HG03135 (cell line): ENCODE measurements at regions not wholly inside any gene's neighbourhood (a gene's known extent, or its start where the extent isn't known, plus 50 kb on each side); places are given as distances from the start of the nearest gene placed in this dataset.

ENCODE experiments used
- ATAC-seq: cut with Tn5 transposase; IDR thresholded peaks from one replicate; pipeline ENCODE4 v1.9.1; 2021; ENCODE audit warnings: mild to moderate bottlenecking, moderate library complexity; ENCODE audit not compliant: unreplicated experiment

DNA sequence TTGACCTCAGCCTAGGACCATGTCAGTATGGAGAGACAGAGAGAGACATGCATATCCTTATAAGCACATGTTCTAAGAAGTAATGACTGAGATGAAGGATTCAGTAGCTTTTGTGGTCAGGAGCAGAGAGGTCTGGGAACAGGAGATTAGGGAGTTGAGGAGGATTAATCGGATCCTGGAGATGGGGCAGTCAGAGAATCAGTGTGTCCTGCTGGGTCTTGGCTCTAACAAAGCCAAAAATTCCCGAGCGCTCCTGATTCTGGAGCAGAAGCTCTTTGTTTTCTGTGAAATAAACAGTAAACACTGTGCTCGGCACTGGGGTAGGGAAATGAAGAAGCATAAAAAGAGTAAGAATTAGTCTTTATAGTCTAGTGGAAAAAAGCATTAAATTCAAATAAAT, 520.0 kb upstream of the CLINT1 start:
- no peak for ATAC-seq

DNA sequence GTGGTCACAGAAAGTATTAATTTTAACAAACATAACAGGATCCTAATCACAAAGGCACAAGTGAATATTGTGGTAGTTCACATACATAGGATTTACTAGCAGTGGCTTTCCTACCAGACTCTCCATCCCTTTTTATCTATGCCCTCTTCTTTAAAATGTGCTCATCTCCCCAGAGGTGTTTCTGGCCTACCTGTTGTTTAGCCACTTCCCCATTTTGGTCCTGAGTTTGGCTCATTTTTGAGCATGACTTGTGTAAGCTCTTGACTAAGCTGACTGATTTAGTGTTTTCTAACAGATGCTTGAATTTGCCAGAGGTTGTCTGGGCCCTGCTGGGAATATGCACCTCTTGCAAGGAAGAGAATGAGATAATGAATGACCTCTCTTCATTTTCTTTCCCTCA, 517.7 kb upstream of the CLINT1 start:
- no peak for ATAC-seq

DNA sequence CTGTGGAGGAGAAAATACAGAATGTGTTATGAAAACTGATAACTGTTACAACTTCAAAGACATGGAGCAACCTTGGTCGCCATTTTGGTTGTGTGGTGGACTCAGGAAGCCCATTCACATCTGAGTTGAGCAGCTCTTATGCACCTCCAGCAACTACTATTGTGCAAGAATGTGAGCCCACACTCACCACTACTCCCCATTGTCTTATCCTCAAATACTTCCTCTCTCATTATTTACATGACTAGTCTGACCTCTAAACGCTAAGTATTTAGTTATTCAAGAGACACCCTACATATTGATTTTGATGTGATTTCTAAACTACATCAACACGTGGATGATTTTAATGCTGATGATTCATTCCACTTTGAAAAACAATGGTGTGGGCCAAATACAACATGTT, 516.6 kb upstream of the CLINT1 start:
- ATAC-seq, result no peak

DNA sequence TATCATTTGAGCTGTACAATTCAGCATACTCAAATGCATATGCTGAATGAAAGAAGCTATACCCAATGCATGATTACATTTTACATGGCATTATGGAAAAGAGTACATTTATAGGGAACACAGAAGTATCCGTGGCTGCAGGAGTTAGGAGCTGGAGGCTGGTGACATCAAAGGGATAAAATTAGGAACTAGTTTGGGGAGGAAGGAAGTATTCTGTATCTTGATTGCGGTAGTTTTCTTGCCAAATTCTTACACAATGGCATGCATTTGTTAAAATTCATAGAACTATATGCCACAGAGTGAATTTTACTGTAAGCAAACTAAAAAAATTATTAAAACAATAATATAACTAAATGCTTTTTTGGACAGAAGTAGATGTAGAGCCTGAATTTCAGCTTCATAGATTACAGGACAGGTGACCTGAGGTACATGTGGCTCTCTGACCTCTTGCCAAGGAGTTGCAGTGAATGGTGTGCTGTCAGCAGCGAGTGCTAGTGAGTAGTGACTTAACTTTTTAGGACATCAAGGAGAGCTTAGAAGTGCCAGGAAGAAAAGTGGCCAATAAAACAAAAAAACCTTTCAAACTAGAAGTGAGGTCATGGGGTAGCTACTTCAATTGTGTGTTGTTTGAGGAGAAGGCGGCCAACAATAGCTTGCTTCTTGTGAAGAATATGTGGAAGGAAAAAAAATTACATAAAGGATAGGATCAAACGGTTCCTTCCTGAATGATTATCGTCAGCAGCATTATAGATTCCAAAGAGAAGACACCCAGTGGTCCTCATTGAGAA, 514.9 kb upstream of the CLINT1 start:
- ATAC-seq, result no peak

DNA sequence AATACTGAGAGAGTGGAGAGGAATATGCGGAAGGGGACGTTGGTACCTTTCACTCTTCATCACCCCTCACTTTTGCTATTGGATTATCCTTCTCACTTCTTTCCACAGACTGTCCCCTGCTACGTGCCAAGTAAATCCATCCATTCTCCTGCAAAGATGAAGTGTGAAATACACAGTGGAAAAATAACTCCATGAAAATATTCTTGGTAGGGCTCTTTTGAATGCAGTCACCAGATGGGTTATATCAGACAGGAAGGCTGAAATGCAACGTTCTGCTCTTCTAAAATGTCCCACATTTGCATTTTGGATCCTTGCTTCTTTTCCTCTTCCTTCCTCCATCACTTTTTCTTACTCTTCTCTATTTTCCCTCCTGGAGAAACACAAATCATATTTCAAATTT, 510.3 kb upstream of the CLINT1 start:
- ATAC-seq, result no peak

DNA sequence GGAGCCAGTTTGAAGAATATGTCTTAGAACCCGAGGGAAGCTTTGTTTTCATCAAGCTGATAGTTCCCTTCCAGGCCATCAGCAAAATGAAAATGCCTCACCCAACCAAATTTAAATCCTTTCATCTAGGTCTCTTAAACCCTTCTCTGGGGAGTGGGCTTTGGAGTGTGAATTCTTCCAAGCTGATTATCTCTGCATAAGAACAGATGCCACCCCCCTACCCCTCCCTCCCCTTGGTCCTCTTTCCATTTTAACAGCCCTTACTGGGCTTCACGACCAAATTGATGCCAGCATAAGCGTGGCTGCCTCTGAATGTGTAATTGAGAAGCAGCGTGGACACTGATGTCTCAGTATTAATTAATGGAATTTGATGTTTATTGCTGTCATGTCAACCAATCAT, 509.7 kb upstream of the CLINT1 start:
- ATAC-seq, result no peak

DNA sequence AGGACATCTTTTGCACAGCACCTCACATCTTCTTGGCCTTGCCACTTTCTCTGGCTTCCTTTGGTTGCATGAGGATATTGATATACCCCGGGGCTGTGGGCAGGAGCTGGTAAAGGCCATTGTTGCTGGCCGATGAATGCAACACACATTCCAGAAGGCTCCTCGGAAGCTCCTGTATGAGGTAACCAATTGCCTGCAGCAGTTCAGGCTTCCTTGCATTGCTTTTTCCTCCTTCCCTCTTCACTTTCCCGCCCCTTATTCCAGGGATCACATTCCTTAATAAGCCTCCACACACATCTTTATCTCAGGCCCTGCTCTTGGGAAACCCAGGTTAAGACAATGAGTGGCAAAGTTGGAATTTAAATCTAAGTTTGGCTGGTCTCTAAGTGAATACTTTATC, 505.4 kb upstream of the CLINT1 start:
- no peak for ATAC-seq

DNA sequence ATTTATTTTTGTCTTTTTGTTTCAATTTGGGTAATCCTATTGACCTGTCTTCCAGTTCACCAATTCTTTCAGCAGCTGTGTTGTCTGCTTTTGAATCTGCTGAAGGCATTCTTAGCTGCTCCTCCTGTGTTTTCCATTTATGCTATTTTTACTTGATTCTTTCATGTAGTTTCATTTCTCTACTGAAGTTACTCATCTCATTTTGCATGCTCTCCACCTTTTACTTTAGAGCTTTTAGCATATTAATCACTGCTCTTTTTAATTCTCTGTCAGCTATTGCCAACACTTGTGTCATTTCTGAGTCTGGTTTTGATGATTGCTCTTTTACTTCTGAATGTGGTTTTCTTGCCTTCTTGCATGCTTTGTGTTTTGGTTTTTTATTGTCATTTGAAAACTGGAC, 496.0 kb upstream of the CLINT1 start:
- ATAC-seq, result no peak

DNA sequence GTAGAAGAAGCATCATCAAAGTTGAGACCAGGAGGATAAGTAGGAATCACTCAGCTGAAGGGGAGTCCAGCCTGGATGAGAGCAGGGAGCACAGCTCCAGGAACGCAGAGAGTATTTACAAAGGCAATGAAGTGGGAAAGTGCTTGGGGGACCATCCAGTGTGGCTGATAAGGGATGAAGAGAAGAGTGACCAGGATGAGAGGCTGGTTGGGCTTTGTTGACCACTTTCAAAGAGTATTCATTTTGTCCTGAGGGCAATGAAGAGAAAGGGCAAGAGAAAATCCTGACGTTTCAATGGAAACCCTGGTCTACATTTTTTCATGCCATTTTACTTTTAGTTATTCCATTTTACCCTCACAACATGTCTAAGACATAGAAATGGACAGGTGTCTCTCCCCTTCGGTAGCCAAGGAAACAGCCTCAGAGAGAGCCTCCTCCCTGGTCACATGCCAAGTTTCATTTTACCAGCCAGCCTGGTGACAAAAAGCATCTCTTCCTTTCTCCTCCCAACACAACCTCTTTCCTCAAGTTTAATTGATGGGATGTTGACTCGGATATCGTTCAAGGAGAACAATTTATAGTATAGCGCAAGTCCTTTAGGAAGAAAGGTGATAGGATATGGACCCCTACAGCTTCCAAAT, 492.7 kb upstream of the CLINT1 start:
- no peak for ATAC-seq

DNA sequence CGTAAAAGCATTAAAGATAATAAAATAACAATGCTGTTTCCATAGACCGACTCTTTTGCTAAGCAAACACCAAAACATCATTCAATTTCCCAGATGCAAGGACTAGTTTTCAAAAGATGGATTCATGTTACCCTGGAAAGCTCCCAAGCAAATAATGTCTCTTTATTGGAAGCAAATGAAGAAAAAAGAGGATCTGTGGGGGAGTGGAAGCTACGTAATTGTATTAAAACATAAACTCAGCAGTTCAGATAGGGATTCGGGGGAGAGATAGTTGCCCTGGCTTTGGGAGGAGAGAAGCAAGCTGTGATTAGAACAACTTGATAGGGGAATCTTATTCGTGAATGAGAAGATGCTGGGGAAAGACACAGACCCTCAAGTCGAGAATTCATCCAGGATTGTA, 491.0 kb upstream of the CLINT1 start:
- ATAC-seq, result no peak

DNA sequence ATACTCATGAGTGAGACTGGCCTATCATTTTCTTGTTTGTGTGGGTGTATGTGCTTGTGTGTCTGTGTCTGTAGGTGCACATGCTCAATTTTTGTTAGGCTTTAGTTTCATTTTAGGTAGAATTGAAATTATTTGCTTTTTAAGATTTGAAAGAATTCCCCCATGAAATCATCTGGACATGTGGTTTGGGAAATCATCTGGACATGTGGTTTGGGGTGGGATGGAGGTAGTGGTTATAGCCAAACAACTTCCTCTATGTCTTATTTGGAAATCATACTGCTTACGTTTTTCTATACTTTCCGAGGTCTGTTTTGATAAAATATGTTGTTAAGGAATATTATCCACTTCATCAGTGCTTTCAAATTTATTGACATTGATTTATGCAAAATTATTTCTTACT, 485.4 kb upstream of the CLINT1 start:
- ATAC-seq, result no peak

DNA sequence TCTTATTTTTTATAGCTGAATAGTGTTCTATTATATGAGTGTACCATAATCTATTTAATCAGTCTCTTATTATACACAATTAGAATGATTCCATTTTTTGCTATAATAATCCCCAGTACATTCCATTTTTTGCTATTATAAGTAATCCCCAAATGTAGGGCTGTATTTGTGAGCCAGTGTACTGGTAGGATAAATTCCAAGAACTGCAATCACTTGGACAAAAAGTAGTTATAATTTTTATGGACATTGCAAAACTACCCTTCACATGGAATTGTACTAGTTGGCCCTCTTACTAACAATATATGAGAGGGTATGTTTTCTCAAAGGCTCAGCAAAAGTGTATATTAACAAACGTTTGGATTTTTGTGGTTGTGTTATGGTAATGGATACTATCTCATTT, 481.7 kb upstream of the CLINT1 start:
- no peak for ATAC-seq

DNA sequence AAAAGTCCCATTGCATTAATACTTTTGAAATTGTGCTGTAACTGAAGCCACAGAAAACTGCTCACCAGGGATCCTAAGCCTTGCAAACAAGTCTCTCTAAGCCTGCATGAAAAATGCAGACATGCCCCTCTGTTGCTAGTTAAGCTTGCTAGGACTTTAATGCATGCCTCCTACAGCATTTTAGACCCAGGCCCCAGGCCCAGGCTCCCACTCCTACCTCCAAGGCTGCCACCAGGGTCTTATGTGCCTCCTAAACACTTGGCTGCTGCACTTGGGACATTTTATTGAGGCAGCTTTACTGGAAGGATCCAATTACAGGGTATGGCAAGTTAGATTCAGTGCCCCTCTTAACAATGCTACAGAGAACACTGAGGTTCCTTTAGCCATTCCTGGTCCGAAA, 467.3 kb upstream of the CLINT1 start:
- ATAC-seq, result no peak

DNA sequence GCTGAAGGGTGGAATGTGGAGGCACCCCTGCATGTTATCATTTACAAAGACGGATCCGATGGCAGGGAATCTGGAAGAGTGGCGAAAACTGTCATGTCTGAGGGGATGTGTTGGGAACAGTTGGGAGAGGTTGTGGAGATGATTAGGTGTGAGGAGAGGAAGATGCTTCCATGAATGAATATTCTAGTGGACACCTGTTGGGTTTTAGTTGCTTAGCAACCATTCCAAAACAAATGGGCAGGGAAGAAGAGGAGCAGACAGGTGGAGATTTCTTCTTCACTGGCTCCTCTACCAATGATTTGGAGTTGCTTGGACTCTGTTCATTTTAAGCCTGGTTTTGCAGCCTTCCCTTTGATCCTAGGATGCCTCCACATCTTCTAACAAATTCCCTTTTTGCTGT, 465.3 kb upstream of the CLINT1 start:
- no peak for ATAC-seq

DNA sequence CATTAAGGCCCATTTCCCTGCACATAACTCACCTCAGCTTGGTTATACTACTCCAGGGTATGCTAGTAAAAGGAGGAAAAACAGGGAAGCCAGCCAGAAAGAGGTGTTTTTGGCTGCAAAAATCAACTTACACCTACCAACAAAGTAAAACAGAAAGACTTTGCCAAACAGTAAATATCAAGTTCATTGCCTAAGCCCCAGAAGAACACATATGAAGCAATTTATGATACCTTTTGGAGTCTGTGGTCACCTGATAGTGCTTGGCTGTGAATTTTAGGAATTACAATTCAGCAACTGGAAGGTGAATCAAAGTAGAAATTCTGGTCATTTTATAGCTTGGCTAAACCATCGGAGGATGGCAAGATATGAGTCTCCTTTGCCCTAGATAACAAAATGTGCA, 463.7 kb upstream of the CLINT1 start:
- ATAC-seq, result no peak

DNA sequence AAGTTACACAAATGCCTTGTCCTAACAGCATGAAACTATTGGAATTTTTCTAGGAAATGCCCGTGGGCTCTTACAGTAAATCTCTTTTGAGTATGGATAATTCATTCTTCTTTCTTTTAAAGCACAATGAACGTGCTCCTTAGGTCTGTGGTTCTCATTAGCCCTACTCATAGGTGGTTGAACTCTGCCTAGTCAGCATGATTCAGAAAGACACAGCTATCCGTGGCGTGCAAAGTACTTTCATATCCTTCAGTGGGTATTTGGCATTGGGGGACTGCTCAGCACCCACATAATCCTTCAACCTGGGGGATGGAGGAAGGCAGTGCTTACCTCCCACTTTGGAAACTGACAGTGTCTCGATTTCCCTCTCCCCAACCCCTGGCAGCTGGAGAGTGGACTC, 462.0 kb upstream of the CLINT1 start:
- ATAC-seq, result no peak

DNA sequence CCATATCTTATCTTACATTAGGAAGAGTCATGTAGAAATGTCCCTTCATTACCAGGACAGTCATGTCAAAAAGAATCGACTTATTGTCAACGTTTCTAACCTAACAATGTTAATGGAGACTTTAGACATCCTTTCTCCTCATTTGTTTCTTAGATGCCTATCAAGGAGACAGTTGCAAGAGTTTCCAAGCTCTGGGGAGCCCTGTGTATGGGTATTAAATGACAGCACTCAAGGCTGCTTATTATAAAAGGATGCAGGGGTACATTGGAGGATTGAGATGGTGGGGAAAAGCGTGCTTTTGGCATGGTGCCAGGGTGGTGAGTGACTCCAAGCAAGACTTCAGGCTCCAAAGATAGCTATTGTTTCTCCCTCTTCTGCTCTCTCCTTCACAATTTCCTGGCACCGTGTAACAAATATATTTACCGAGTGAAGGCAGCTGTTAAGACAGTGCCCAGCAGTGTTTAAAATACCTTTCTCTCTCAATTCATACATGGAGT, 461.3 kb upstream of the CLINT1 start:
- ATAC-seq, result no peak

DNA sequence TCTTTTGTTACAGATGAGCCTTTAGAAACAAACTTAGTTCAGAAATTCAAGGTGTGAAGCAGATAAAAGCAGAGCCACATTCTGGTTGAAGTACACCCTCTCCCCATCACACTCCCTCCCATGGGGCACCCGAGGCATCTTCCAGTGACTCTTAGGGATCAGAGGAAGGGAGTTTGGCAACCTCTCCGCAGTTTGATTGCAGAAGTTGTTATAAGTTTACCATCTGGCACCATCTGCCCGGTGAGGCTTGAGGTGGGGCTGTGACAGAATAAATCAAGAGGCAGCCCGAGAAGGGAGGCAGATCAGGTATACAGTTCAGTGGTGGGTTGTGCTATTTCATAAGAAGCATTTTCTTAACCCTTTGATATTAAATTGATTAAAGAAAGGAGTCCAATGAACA, 458.6 kb upstream of the CLINT1 start:
- no peak for ATAC-seq

DNA sequence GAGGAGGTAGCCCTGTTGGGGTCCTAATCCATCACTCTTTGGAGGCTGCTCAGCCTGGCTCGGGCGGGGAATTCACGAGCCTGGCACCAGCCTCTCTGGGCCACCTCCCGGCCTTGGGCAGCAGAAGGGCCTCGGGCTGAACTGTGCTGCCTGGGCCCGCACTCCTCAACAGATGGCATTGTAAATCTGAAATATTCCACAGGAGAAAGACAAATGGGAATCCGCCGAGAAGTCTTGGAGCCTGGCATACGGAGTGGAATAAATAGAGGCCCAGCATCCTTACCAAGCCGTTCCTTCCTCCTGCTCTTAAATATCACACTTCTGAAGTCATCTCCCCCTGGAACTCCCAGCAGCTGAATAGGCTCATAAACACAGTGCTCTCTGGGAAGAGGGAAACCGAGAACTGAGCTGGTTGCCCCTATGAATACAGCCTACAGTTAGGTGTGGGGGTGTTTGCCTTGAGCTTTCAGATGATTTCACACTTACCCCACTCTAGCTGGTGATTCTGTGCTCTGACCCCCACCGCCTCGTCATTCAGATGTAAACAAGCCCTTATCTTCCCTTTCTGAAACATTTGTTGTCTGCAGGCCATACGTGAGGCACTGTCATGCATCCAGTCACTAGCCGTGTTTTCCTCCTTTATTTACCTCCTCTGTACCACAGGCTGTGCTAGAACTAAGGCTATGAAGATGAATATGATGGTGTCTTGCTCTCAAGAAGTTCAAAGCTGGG, 455.0 kb upstream of the CLINT1 start:
- ATAC-seq, result no peak

DNA sequence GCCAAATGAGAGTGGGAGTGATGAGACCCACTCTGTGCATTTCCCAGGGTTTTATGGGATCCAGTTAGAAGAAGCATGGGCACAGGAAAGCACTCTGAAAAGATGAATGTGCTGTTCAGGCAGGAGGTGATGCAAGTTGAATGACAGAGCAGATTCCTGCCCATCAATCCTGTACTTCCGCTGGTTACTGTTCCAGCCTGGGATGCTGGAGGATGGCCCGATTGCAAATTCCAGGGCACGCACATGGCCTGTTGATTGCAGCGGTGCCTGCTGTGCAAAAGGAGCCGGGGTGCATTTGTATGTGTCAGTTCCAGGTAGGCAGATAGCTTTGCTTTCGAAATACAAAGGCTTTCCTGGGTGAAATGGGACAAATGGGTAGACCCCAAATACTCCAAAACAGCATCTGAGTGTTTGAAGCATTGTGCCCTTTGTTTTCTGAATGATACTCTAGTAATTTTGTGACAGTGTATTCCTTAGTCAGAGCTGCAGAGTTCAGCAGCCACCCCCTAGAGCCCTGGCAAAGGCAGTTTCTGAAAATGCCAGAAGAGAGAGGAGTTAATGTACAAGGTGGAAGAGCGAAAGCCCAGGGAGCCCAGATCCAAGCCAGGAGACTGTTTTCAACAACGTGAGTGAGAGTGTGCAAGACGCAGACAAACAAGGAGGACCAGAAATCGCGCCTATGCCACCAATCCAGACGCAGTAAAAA, 454.2 kb upstream of the CLINT1 start:
- no peak for ATAC-seq

DNA sequence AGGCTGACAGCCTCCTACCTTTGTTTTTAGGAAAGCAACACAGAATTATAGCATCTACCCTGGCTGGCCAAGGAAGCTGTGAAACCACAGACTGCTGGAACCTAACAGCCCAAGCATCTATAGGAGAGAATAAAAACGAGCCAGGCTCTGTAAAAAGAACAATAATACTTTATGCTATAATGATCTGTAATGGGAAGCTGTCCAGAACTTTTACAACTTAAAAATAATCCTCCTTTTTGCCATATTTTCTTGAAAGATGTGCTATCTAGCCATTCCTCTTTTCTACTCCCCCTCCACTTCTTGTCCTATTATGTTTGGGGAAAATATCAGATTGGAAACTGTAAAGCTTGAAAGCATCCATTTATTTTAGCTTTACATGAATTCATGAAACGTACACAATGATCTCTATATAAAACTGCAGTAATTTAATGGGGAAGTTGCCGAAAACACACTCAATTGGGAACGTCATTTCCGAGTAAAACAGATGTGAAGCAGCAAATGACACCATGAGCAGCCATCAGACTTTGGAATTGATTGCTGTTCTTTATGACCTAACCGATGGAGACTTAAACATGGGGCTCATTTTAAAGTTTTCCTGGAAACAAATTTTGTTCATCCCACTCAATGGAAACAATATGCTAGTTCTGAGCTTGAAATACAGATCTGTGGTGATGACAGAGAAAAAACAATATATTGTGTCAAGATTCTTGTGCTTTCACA, 450.3 kb upstream of the CLINT1 start:
- no peak for ATAC-seq
